ENCODE measurements at regions not wholly inside any gene's neighbourhood (a gene's known extent, or its start where the extent isn't known, plus 50 kb on each side); places are given as distances from the start of the nearest gene placed in this dataset.

- TF ChIP-seq EZH2 (IDR thresholded peaks at IDR 0.05; ENCODE audit: borderline replicate concordance) (no peak), CTCF (IDR thresholded peaks at IDR 0.05; ENCODE audit: poor library complexity) (no peak)
These were observed 51.4 kb upstream of the JARID2 start for GRCh38 chr6:15194453-15194852.
